ENCODE measurements at regions not wholly inside any gene's neighbourhood (a gene's known extent, or its start where the extent isn't known, plus 50 kb on each side); places are given as distances from the start of the nearest gene placed in this dataset.
"Not testable (repeated sequence)": the region's sequence is repeated elsewhere in the genome, so short reads cannot be mapped to it uniquely, and the experiment has no call there.

DNA sequence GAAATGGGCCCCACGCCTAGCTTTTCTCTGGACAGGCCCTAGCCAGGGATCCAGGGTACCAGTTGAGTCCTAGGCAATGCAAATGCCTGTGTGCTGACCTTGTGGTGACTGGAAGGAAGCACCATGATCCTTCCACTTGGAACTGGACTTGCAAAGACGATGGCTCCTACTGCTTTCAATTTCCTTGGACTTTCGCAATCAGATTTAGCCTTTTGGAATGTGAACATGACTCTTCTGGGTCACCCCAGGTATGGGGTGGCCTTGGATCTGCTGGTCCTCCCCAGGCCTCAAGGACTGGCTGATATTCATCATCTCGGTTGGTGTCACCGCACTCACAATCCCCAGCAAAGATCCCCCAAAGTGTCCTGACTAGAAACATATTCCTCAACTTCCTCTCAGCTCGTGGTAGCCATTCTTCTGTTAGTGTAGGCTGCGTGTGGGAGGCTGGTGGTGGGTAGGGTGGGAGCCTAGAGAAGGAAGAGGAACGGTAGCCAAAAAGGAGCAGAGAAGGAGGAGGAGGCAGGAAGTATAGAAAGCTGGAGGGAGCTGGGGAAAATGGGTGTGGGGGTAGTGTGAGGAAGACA is 130.5 kb downstream of the PPIAL4G start:
- Histone ChIP-seq H3K9me3 (ENCODE audit: control insufficient read depth in 2 of 2, insufficient read depth in 1 of 2, low read depth in 1 of 2, low read length in 1 of 2) (peaks cover 0 to 3% of the 10 kb centered on the region in 2 donors), H3K27ac (ENCODE audit: low read depth in 2 of 2, low read length in 1 of 2) (no peak overlapping the region), H3K4me1 (ENCODE audit: control insufficient read depth in 2 of 2, insufficient read depth in 2 of 2, low read length in 1 of 2) (no peaks in the 10 kb centered on the region), H3K27me3 (ENCODE audit: control insufficient read depth in 1 of 2, insufficient read depth in 2 of 2, low read length in 2 of 2) (peaks cover 0 to 8% of the 10 kb centered on the region in 2 donors), H3K36me3 (ENCODE audit: control insufficient read depth in 2 of 2, insufficient read depth in 2 of 2, low read length in 1 of 2) (no peaks in the 10 kb centered on the region), H3K4me3 (ENCODE audit: low read depth in 1 of 2, low read length in 2 of 2) (no peak overlapping the region)
- WGBS, 2 donors = 71 to 76% methylated on average over 8 of the region's 8 CpGs

DNA sequence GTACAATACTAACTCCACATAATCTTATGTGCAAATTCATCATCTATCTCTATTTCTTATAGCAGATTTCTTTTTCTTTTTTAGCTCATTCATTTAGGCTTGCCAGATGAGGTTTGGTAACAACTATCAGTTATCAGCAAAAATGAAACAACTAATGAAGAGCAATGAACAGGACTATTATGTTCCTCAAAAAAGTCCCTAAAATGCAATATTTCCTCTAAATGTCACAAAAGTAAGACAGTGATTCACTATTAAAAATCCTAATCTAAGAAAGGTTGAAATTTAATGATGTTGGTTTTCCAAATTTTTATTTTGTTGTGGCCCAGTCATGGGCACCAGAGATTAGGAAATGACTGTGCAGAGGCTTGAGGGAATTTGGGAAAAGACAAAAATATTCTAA is 135.3 kb downstream of the PPIAL4G start:
- Histone ChIP-seq H3K4me3 (ENCODE audit: low read depth in 1 of 2, low read length in 2 of 2) (no peak overlapping the region), H3K27me3 (ENCODE audit: control insufficient read depth in 1 of 2, insufficient read depth in 2 of 2, low read length in 2 of 2) (no peaks in the 10 kb centered on the region), H3K36me3 (ENCODE audit: control insufficient read depth in 2 of 2, insufficient read depth in 2 of 2, low read length in 1 of 2) (no peaks in the 10 kb centered on the region), H3K4me1 (ENCODE audit: control insufficient read depth in 2 of 2, insufficient read depth in 2 of 2, low read length in 1 of 2) (no peaks in the 10 kb centered on the region), H3K27ac (ENCODE audit: low read depth in 2 of 2, low read length in 1 of 2) (no peak overlapping the region), H3K9me3 (ENCODE audit: control insufficient read depth in 2 of 2, insufficient read depth in 1 of 2, low read depth in 1 of 2, low read length in 1 of 2) (no peaks in the 10 kb centered on the region)

DNA sequence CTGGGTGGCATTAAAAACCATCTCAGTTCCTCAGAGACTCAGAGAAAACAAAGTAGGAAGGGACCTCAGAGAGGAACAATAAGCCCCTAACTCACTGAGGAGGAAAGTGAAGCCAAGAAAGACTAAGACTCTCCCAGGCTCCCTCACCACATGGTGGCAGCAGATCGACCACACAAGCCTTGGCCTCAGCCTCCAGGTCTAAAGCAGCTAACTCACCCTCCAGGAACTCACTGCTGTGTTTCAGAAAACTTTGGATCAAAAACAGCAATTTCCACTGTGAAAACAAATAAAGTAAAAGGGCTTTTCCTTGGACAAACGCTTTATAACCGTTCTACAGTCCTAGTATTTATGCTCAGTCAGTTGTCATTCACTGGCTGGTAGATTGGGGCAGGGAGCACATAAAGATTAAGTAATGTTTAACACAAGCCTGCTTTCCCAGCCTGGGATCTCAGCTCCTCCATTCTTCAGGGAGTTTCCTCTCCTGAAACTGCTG is 137.4 kb downstream of the PPIAL4G start:
- H3K27ac ChIP-seq (ENCODE audit: low read depth in 2 of 2, low read length in 1 of 2); H3K9me3 ChIP-seq (ENCODE audit: control insufficient read depth in 2 of 2, insufficient read depth in 1 of 2, low read depth in 1 of 2, low read length in 1 of 2); H3K27me3 ChIP-seq (ENCODE audit: control insufficient read depth in 1 of 2, insufficient read depth in 2 of 2, low read length in 2 of 2): not testable (repeated sequence)

DNA sequence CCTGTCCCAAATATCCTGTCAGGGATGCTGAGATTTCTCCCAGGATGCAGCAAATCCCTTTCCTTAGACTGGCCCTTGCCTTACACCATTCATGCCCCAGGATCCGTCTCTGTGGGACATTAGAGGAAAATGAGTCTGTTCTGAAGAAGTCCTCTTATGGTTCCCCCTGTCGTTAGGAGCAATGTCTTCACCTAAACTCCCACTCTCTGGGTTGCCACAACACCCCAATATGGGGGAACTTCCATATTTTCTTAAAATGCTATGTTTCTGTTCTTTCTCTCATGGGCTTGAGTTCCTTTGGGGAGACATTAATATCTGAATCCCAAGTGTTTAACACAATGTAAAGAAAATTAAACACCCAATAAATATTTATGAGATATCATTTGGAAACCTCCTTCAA is 138.5 kb downstream of the PPIAL4G start:
- not testable (repeated sequence) for H3K27me3 ChIP-seq (ENCODE audit: control insufficient read depth in 1 of 2, insufficient read depth in 2 of 2, low read length in 2 of 2); H3K4me3 ChIP-seq (ENCODE audit: low read depth in 1 of 2, low read length in 2 of 2); H3K27ac ChIP-seq (ENCODE audit: low read depth in 2 of 2, low read length in 1 of 2); H3K36me3 ChIP-seq (ENCODE audit: control insufficient read depth in 2 of 2, insufficient read depth in 2 of 2, low read length in 1 of 2); H3K9me3 ChIP-seq (ENCODE audit: control insufficient read depth in 2 of 2, insufficient read depth in 1 of 2, low read depth in 1 of 2, low read length in 1 of 2); H3K4me1 ChIP-seq (ENCODE audit: control insufficient read depth in 2 of 2, insufficient read depth in 2 of 2, low read length in 1 of 2)
- WGBS, 2 donors = 69 to 85% methylated on average over 2 of the region's 2 CpGs

More for the DNA sequence above, 137.4 kb downstream of the PPIAL4G start:
- not testable (repeated sequence) for H3K36me3 ChIP-seq (ENCODE audit: control insufficient read depth in 2 of 2, insufficient read depth in 2 of 2, low read length in 1 of 2); H3K4me3 ChIP-seq (ENCODE audit: low read depth in 1 of 2, low read length in 2 of 2); H3K4me1 ChIP-seq (ENCODE audit: control insufficient read depth in 2 of 2, insufficient read depth in 2 of 2, low read length in 1 of 2)
- 4 to 11% methylated on average over 3 of the region's 3 CpGs for WGBS, 2 donors

DNA sequence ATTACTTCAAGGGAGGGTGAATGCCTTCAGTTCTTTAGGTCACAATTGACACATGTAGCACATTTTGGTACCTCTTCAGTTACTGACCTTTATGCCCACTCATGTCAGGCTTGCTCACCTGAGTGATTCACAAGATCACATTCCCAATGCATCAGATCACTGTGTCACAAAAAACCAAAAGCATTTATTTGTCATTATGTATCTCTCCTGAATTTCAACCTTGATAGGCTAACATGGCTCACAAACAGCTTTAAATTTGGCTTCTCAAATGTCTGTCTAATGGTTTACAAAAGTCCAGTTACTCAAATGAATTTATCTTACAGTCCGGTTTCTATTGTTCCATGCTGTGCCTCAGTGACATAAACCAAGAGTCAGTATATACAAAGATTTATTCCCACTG is 141.4 kb downstream of the PPIAL4G start:
- H3K4me1 ChIP-seq (ENCODE audit: control insufficient read depth in 2 of 2, insufficient read depth in 2 of 2, low read length in 1 of 2); H3K27me3 ChIP-seq (ENCODE audit: control insufficient read depth in 1 of 2, insufficient read depth in 2 of 2, low read length in 2 of 2); H3K36me3 ChIP-seq (ENCODE audit: control insufficient read depth in 2 of 2, insufficient read depth in 2 of 2, low read length in 1 of 2); H3K4me3 ChIP-seq (ENCODE audit: low read depth in 1 of 2, low read length in 2 of 2); H3K27ac ChIP-seq (ENCODE audit: low read depth in 2 of 2, low read length in 1 of 2); H3K9me3 ChIP-seq (ENCODE audit: control insufficient read depth in 2 of 2, insufficient read depth in 1 of 2, low read depth in 1 of 2, low read length in 1 of 2): not testable (repeated sequence)
- 92 to 94% methylated on average over 1 of the region's 1 CpG for WGBS, 2 donors

DNA sequence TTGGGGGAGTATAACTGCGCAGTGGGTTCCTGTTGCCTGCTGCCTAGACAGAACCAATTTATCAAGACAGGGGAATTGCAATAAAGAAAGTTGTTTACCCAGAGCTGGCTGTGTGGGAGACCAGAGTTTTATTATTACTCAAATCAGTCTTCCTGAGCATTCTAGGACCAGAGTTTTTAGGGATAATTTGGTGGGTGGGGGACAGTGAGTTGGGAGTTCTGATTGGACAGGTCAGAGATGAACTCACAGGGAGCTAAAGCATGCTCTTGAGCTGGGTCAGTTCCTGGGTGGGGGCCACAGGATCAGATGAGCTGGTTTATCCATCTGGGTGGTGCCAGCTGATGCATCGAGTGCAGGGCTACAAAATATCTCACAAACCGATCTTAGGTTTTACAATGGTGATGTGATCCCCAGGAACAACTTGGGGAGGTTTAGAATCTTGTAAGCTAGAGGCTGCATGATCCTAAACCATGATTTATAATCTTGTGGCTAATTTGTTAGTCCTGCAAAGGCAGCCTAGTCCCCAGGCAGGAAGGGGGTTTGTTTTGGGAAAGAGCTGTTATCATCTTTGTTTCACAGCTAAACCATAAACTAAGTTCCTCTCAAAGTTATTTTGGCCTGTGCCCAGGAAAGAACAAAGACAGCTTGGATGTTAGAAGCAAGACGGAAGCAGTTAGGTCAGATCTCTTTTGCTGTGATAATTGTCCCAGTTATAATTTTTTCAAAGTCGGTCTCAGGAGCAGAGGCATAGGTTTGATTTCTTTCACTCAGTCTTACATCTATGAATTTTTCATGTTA is 146.8 kb downstream of the PPIAL4G start:
- not testable (repeated sequence) for H3K36me3 ChIP-seq (ENCODE audit: control insufficient read depth in 2 of 2, insufficient read depth in 2 of 2, low read length in 1 of 2); H3K27ac ChIP-seq (ENCODE audit: low read depth in 2 of 2, low read length in 1 of 2); H3K4me3 ChIP-seq (ENCODE audit: low read depth in 1 of 2, low read length in 2 of 2); H3K4me1 ChIP-seq (ENCODE audit: control insufficient read depth in 2 of 2, insufficient read depth in 2 of 2, low read length in 1 of 2); H3K9me3 ChIP-seq (ENCODE audit: control insufficient read depth in 2 of 2, insufficient read depth in 1 of 2, low read depth in 1 of 2, low read length in 1 of 2); H3K27me3 ChIP-seq (ENCODE audit: control insufficient read depth in 1 of 2, insufficient read depth in 2 of 2, low read length in 2 of 2)
- 37 to 40% methylated on average over 5 of the region's 5 CpGs for WGBS, 2 donors

DNA sequence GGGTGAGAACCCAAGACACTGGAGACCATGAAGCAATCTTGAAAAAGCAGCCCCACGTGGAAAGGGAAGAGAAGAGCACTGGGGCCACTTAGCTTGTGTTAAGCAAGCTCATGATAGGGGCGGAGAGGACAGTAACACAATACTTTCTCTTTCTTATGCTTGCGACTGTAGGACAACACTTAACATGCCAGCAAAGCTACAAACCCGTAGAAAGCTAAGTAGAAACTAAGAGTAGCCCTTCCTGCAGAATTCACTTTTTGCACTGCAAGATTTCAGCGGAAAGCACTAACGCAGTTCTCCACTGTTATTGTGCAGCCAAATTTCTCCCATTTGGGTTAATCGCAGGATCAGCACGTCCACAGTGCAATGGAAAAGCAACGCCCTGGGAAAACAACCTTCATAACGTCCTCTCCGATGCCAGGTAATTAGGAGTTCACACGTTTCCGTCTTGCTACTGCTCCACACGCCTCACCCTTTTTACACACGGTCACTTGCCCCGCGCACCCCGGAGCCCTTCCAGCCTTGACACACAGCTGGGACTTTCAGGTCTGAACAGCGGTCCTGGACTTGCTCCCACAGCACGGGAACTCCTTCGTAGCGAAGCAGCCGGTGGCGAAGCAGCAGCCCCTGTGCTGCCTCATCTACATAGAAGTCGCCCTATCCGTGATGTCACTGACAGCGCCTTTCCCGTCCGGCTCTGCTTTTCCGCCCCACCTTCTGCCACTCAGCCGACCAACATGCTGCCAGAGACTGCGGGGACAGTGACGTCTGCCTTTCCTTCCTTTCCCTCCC is 148.6 kb downstream of the PPIAL4G start:
- no peaks in the 10 kb centered on the region for H3K9me3 ChIP-seq (ENCODE audit: control insufficient read depth in 2 of 2, insufficient read depth in 1 of 2, low read depth in 1 of 2, low read length in 1 of 2)
- H3K4me3 ChIP-seq (ENCODE audit: low read depth in 1 of 2, low read length in 2 of 2) = peak overlapping the region; percentile 51 to 62
- 0 to 1% methylated on average over 33 of the region's 33 CpGs for WGBS, 2 donors
- H3K27me3 ChIP-seq (ENCODE audit: control insufficient read depth in 1 of 2, insufficient read depth in 2 of 2, low read length in 2 of 2) = no peaks in the 10 kb centered on the region
- peak overlapping the region; percentile 42 to 97 for H3K27ac ChIP-seq (ENCODE audit: low read depth in 2 of 2, low read length in 1 of 2)
- no peaks in the 10 kb centered on the region for H3K4me1 ChIP-seq (ENCODE audit: control insufficient read depth in 2 of 2, insufficient read depth in 2 of 2, low read length in 1 of 2)
- no peaks in the 10 kb centered on the region for H3K36me3 ChIP-seq (ENCODE audit: control insufficient read depth in 2 of 2, insufficient read depth in 2 of 2, low read length in 1 of 2)

DNA sequence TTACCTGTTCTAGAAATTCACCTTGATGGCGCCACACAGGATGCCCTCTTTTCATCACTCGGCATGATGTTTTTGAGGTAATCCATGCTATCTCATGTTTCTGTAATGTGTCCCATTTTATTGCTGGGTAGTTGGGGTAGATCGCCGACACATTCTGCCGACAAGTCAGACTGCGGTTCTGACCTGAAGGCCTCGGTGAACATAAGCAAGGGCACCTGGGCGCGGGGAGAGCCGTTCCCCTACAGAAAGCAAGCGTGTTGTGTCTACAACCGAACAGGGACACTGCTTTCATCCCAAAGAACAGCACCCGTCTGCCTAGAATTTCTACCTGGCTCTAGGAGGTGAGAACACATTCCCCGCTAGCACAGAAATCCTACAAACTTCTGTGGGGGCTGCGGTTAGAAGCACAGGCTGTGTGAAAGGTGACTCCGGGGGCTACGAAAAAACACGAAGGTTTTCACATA is 149.2 kb downstream of the PPIAL4G start:
- Histone ChIP-seq H3K27me3 (ENCODE audit: control insufficient read depth in 1 of 2, insufficient read depth in 2 of 2, low read length in 2 of 2) (no peaks in the 10 kb centered on the region), H3K27ac (ENCODE audit: low read depth in 2 of 2, low read length in 1 of 2) (peak overlapping the region; percentile 42 to 97), H3K9me3 (ENCODE audit: control insufficient read depth in 2 of 2, insufficient read depth in 1 of 2, low read depth in 1 of 2, low read length in 1 of 2) (no peaks in the 10 kb centered on the region), H3K4me1 (ENCODE audit: control insufficient read depth in 2 of 2, insufficient read depth in 2 of 2, low read length in 1 of 2) (no peaks in the 10 kb centered on the region), H3K4me3 (ENCODE audit: low read depth in 1 of 2, low read length in 2 of 2) (peak overlapping the region; percentile 51 to 62), H3K36me3 (ENCODE audit: control insufficient read depth in 2 of 2, insufficient read depth in 2 of 2, low read length in 1 of 2) (no peaks in the 10 kb centered on the region)
- WGBS, 2 donors = 7 to 10% methylated on average over 18 of the region's 18 CpGs

DNA sequence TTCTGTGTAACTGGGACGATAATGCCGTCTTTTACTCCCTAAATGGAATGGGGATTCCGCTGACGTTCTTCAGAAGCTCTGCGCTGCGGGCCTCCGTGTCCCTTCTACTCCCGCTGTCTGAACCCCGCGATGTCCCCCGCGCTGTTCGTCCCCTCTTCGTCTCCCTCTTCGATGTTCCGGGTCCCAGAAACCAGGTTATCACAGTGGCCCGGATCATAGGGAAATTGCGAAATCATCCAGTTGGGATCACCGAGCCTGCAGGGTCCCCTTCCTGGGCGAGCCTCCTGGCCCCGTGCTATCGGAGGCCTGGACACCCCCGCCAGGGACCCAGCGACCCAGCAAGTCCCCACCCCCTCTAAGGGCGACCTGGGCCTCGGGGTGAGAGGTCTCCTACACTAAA is 154.2 kb downstream of the PPIAL4G start:
- Histone ChIP-seq H3K27ac (ENCODE audit: low read depth in 2 of 2, low read length in 1 of 2) (no peak overlapping the region), H3K36me3 (ENCODE audit: control insufficient read depth in 2 of 2, insufficient read depth in 2 of 2, low read length in 1 of 2) (no peaks in the 10 kb centered on the region), H3K9me3 (ENCODE audit: control insufficient read depth in 2 of 2, insufficient read depth in 1 of 2, low read depth in 1 of 2, low read length in 1 of 2) (no peaks in the 10 kb centered on the region), H3K4me3 (ENCODE audit: low read depth in 1 of 2, low read length in 2 of 2) (no peak overlapping the region), H3K27me3 (ENCODE audit: control insufficient read depth in 1 of 2, insufficient read depth in 2 of 2, low read length in 2 of 2) (no peaks in the 10 kb centered on the region), H3K4me1 (ENCODE audit: control insufficient read depth in 2 of 2, insufficient read depth in 2 of 2, low read length in 1 of 2) (no peaks in the 10 kb centered on the region)
- 46 to 53% methylated on average over 26 of the region's 26 CpGs for WGBS, 2 donors
